ENCODE measurements at regions not wholly inside any gene's neighbourhood (a gene's known extent, or its start where the extent isn't known, plus 50 kb on each side); places are given as distances from the start of the nearest gene placed in this dataset.

DNA sequence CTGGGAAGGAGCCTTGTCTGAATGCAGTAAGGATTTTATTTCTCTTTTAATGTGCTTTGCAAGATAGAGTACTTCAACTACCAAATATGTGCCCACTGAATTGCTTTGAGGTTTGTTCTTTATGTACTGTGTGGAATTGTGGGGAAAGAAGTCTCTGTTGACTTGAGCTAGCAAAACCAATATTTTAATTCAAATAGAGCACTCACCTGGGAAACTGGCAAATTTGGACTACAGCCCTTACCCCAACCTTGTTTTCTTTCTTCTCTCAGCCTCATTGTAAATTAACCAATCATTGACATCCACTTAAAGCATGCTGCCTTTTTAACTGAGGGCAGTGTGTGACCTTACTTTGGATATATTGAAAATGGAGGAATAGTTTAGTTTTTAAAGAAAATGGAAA, 409.0 kb downstream of the SPATA31D1 start:
- H3K4me3 ChIP-seq (ENCODE audit: low read depth, low read length), result no peak overlapping the region
- TF ChIP-seq, protein P1, sequence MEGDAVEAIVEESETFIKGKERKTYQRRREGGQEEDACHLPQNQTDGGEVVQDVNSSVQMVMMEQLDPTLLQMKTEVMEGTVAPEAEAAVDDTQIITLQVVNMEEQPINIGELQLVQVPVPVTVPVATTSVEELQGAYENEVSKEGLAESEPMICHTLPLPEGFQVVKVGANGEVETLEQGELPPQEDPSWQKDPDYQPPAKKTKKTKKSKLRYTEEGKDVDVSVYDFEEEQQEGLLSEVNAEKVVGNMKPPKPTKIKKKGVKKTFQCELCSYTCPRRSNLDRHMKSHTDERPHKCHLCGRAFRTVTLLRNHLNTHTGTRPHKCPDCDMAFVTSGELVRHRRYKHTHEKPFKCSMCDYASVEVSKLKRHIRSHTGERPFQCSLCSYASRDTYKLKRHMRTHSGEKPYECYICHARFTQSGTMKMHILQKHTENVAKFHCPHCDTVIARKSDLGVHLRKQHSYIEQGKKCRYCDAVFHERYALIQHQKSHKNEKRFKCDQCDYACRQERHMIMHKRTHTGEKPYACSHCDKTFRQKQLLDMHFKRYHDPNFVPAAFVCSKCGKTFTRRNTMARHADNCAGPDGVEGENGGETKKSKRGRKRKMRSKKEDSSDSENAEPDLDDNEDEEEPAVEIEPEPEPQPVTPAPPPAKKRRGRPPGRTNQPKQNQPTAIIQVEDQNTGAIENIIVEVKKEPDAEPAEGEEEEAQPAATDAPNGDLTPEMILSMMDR (IDR thresholded peaks at IDR 0.05; ENCODE audit: insufficient read depth, low read depth, low read length), result no peak
- DNase-seq (ENCODE audit: low read depth), result no peak

DNA sequence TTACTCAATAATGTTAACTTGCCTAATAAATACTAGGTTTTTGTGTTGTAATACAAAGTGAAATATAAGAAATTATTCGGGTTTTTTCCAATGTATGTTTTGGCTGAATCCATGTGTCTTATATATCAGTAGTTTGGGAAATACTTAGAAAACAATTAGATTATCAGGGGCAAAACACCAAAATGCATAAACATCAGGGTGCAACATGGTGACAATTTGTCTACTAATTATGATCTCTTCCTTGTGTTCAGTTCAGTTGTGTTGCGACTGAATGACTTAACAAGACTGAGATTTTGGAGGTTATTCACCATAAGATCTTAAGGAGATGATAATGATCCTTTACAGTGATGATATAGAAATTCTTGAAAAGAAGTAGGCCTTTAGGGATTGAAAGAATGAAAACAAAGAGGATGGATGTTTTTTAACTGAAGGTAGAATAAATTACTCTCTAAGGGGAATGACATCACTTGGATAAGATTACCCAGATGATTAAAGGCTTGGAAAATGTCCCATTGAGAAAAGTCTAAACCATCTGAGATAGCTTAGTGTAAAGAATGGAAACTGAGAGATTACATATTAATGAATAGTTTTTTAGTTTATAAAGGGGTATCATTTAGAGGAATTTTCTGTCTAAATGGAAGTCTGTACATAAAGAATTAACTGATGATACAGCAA, 415.8 kb downstream of the SPATA31D1 start:
- TF ChIP-seq, protein P1 (IDR thresholded peaks at IDR 0.05; ENCODE audit: insufficient read depth, low read depth, low read length), result no peak
- no peak overlapping the region for H3K4me3 ChIP-seq (ENCODE audit: low read depth, low read length)
- no peak for DNase-seq (ENCODE audit: low read depth)

DNA sequence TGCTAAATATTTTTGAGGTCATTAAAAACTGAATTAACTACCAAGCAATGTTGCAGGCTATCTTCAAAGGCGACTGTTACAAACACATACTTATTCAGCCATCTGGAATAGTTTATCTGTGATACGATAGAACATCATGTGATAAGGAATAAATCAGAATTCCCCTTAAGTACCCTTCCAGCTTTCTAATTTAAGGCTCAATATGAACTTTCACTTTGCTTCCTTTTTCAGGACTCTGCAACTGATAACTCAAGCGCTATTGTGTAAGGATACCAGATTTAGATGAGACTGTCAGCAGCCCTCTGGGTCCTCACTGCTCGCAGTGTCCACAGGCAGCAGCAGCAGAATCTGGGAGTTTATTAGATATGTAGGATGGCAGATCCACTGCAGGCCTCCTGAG, 416.3 kb downstream of the SPATA31D1 start:
- TF ChIP-seq, protein P1 (IDR thresholded peaks at IDR 0.05; ENCODE audit: insufficient read depth, low read depth, low read length), result no peak
- DNase-seq (ENCODE audit: low read depth), result peak; percentile 12
- no peak overlapping the region for H3K4me3 ChIP-seq (ENCODE audit: low read depth, low read length)

DNA sequence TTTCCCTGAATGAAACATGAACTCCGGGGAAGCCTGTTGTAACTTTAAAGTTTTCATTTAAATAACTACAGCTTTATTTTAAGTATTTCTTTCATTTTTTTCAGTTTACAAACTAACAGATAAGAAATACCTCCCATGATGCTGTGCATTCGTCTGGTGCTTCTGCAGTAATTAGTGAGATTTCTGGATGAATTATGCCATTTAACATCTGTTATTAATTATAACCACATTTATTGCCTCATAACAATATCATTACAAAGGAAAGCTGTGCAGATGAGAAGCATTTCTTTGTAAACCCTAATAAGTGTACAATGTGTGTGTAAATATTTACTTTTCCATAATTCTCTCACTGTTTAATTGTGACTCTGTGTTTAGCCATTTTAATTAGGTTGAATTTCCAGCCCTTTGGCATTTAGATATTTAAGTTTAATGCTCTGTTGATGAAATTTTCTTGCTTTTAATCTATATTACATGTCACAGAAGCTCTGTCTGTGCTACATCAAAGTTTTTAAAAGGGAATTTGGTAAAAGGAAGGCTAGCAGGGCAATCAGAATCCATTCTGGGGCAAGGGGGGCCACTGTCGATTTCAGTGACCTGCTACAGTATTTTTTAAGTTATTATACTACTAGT, 418.0 kb downstream of the SPATA31D1 start:
- H3K4me3 ChIP-seq (ENCODE audit: low read depth, low read length), result no peak overlapping the region
- TF ChIP-seq, protein P1 (IDR thresholded peaks at IDR 0.05; ENCODE audit: insufficient read depth, low read depth, low read length), result no peak
- no peak for DNase-seq (ENCODE audit: low read depth)

DNA sequence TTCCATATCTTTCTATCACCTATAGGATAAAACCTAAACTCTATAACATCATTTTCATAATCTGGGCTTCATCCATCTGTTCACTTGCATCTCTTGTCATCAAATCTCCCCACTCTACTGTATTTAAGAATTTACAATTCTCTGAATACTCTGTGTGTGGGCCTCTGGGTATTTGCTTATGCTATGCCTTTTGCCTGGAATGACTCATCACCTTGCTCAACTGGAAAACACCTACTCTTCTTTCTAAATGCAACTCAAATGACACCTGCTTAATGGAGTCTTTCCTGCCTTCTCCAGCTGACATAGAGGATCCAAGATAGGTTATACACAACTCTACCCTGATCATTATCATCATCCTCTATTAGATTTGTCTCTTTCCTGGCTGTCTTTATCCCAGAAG, 421.7 kb downstream of the SPATA31D1 start:
- no peak overlapping the region for H3K4me3 ChIP-seq (ENCODE audit: low read depth, low read length)
- no peak for DNase-seq (ENCODE audit: low read depth)
- TF ChIP-seq, protein P1 (IDR thresholded peaks at IDR 0.05; ENCODE audit: insufficient read depth, low read depth, low read length), result no peak

DNA sequence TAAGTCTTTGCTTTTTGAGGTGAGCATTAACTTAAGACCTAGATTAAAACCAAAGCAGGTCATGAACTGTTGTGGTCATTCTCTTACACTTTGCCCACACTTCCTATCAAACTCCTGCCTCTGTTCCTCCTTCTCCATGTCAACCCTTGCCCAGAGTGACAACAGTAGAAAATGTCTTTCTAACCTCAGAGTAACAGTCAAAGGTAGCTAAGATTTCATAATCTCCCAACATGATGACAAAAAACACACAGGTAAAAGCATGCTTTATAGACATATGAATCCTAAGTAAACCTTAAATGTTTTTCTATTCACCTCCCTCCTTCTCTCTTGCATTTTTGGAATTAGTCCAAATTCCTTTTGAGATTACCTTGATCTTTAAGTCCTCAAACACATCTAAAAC, 422.3 kb downstream of the SPATA31D1 start:
- H3K4me3 ChIP-seq (ENCODE audit: low read depth, low read length), result no peak overlapping the region
- TF ChIP-seq, protein P1 (IDR thresholded peaks at IDR 0.05; ENCODE audit: insufficient read depth, low read depth, low read length), result no peak
- DNase-seq (ENCODE audit: low read depth), result no peak

Measured in fibroblast of villous mesenchyme (primary cell).